ENCODE measurements at regions not wholly inside any gene's neighbourhood (a gene's known extent, or its start where the extent isn't known, plus 50 kb on each side); places are given as distances from the start of the nearest gene placed in this dataset.

DNA sequence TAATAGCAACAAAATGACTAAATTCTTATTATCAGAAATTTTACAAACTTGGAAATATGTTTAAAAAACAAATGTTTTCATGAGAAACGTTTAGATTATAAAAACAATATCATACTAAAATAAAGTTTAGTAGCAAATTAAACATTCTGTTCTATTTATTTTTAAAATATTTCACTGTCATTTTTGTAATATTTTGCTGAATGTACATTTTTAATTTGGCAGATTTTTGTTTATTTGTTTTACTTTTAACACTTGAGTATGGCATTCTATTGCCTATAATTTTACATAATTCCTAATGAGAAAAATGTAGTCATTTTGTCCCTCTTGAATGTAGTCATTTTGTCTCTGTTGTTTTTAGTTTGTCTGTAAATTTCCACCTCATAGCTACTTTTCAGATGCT lies 1400.2 kb downstream of the GRIK2 start:
- no peak for TF ChIP-seq EP300 (IDR thresholded peaks at IDR 0.05)
- no peak for TF ChIP-seq POLR2A (IDR thresholded peaks at IDR 0.05)
